Gastrocnemius medialis (tissue), 4 donors: ENCODE measurements at regions not wholly inside any gene's neighbourhood (a gene's known extent, or its start where the extent isn't known, plus 50 kb on each side); places are given as distances from the start of the nearest gene placed in this dataset.

Experiments used
- CTCF ChIP-seq, 5 experiments: fragments of 450-650 bp in 3 of 5; fragments of 200-600 bp in 2 of 5; sonication (generic) in 2 of 5; IDR thresholded peaks in 4 of 5; conservative IDR thresholded peaks in 1 of 5; 1 replicate in 4 of 5; 2 replicates in 1 of 5; pipeline ENCODE4 v1.5.1; 2016 to 2019; ENCODE audit warnings: antibody characterized with exemption in 5 of 5, mild to moderate bottlenecking in 3 of 5, moderate library complexity in 3 of 5
- POLR2A ChIP-seq, 2 donors: fragments of 450-650 bp; IDR thresholded peaks; one replicate each; pipeline ENCODE4 v1.6.1; 2017; ENCODE audit warnings: antibody characterized with exemption in 2 of 2, mild to moderate bottlenecking in 2 of 2, moderate library complexity in 2 of 2

GRCh38 chr9:134225186-134225585, 60.8 kb upstream of the RNU6ATAC start:
- TF ChIP-seq CTCF (IDR thresholded peaks at IDR 0.05 in 4 of 5, conservative IDR thresholded peaks at IDR 0.05 in 1 of 5) (no peak), POLR2A (IDR thresholded peaks at IDR 0.05) (no peak)
